Stimulated activated CD4-positive, alpha-beta T cell treated with anti-CD3 and anti-CD28 coated beads, Interleukin-1b, Interleukin-23, amount 100 ng/mL, for 24 hours (primary cell): ENCODE measurements at regions not wholly inside any gene's neighbourhood (a gene's known extent, or its start where the extent isn't known, plus 50 kb on each side); places are given as distances from the start of the nearest gene placed in this dataset.
A peak's percentile ranks its signal among the peaks of the same experiment; 100 is the strongest.

Experiments used
- DNase-seq, 4 experiments: peaks; one replicate each; pipeline ENCODE4 v3.0.0-alpha.2; 2020; ENCODE audit warnings: low read depth in 4 of 4, low spot score in 1 of 4

- DNase-seq: no peak
These were observed 390.4 kb upstream of the PLXNA2 start for GRCh38 chr1:208634346-208635140.

GRCh38 chr1:208637181-208637580, 393.0 kb upstream of the PLXNA2 start:
- DNase-seq: no peak

- no peak for DNase-seq
These were observed 395.2 kb upstream of the PLXNA2 start for GRCh38 chr1:208639382-208639781.

- DNase-seq: no peak
These were observed 396.1 kb upstream of the PLXNA2 start for GRCh38 chr1:208640295-208640694.

- DNase-seq: no peak
These were observed 397.5 kb upstream of the PLXNA2 start for GRCh38 chr1:208641579-208642280.

GRCh38 chr1:208643005-208643597, 398.9 kb upstream of the PLXNA2 start:
- no peak for DNase-seq

GRCh38 chr1:208644401-208645160, 400.4 kb upstream of the PLXNA2 start:
- no peak for DNase-seq

- no peak for DNase-seq
These were observed 402.2 kb upstream of the PLXNA2 start for GRCh38 chr1:208646431-208646830.

- DNase-seq: no peak
These were observed 404.0 kb upstream of the PLXNA2 start for GRCh38 chr1:208648146-208648545.

- DNase-seq: peak in 2 of 4 experiments; percentile 3 to 8
These were observed 408.3 kb upstream of the PLXNA2 start for GRCh38 chr1:208652296-208653160.

- DNase-seq: no peak
These were observed 409.2 kb upstream of the PLXNA2 start for GRCh38 chr1:208653426-208653825.

- no peak for DNase-seq
These were observed 410.1 kb upstream of the PLXNA2 start for GRCh38 chr1:208654241-208654640.

- DNase-seq: no peak
These were observed 421.8 kb upstream of the PLXNA2 start for GRCh38 chr1:208665936-208666335.

GRCh38 chr1:208668991-208669390, 424.8 kb upstream of the PLXNA2 start:
- DNase-seq: no peak

GRCh38 chr1:208670778-208671177, 426.6 kb upstream of the PLXNA2 start:
- no peak for DNase-seq

- no peak for DNase-seq
These were observed 437.9 kb upstream of the PLXNA2 start for GRCh38 chr1:208681878-208682663.

GRCh38 chr1:208682664-208683013, 438.5 kb upstream of the PLXNA2 start:
- DNase-seq: no peak

- no peak for DNase-seq
These were observed 439.0 kb upstream of the PLXNA2 start for GRCh38 chr1:208683141-208683540.

GRCh38 chr1:208684192-208684591, 440.0 kb upstream of the PLXNA2 start:
- no peak for DNase-seq

- no peak for DNase-seq
These were observed 442.4 kb upstream of the PLXNA2 start for GRCh38 chr1:208686592-208686991.
